ENCODE measurements at regions not wholly inside any gene's neighbourhood (a gene's known extent, or its start where the extent isn't known, plus 50 kb on each side); places are given as distances from the start of the nearest gene placed in this dataset.

DNA sequence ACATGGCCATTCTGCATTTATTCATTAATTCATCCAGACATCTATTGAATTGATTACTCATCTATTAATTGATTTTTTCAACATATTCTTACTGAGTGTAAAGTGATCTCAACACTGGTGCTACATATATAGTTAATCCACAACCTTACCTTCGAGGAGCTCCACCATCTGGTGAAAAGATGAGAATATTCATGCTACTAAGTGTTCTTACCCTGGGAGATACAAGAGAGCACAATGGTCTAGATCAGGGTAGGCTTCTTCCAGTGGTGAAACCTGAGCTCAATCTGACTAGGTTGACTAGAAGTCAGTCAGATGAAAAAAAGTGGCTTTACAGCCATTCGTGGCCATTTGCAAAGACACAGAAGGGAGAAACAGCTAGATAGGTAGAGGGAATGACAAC, 507.4 kb downstream of the ANKRD7 start:
- Histone ChIP-seq H3K36me3 (no peaks in the 10 kb centered on the region), H3K9me3 (no peaks in the 10 kb centered on the region), H3K4me3 (no peak overlapping the region), H3K27ac (no peak overlapping the region), H3K27me3 (no peaks in the 10 kb centered on the region), H3K4me1 (no peaks in the 10 kb centered on the region)
- intact Hi-C loops (cut with DNase I; ENCODE audit: low total_unique reads), result no loop called here
- no peak for TF ChIP-seq POLR2A (IDR thresholded peaks at IDR 0.05)
- TF ChIP-seq, protein P1, sequence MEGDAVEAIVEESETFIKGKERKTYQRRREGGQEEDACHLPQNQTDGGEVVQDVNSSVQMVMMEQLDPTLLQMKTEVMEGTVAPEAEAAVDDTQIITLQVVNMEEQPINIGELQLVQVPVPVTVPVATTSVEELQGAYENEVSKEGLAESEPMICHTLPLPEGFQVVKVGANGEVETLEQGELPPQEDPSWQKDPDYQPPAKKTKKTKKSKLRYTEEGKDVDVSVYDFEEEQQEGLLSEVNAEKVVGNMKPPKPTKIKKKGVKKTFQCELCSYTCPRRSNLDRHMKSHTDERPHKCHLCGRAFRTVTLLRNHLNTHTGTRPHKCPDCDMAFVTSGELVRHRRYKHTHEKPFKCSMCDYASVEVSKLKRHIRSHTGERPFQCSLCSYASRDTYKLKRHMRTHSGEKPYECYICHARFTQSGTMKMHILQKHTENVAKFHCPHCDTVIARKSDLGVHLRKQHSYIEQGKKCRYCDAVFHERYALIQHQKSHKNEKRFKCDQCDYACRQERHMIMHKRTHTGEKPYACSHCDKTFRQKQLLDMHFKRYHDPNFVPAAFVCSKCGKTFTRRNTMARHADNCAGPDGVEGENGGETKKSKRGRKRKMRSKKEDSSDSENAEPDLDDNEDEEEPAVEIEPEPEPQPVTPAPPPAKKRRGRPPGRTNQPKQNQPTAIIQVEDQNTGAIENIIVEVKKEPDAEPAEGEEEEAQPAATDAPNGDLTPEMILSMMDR (IDR thresholded peaks at IDR 0.05), result no peak
- DNase-seq, result no peak

GRCh38 chr7:118734541-118734940, 510.0 kb downstream of the ANKRD7 start:
- TF ChIP-seq POLR2A (IDR thresholded peaks at IDR 0.05), result no peak
- TF ChIP-seq, protein P1 (IDR thresholded peaks at IDR 0.05), result no peak
- intact Hi-C loops (cut with DNase I; ENCODE audit: low total_unique reads), result no loop called here
- DNase-seq, result no peak
- Histone ChIP-seq H3K36me3 (no peaks in the 10 kb centered on the region), H3K27ac (no peak overlapping the region), H3K4me1 (no peaks in the 10 kb centered on the region), H3K27me3 (no peaks in the 10 kb centered on the region), H3K9me3 (no peaks in the 10 kb centered on the region), H3K4me3 (no peak overlapping the region)

GRCh38 chr7:118735441-118735840, 510.9 kb downstream of the ANKRD7 start:
- H3K9me3 ChIP-seq, result no peaks in the 10 kb centered on the region
- H3K27me3 ChIP-seq, result no peaks in the 10 kb centered on the region
- no peak overlapping the region for H3K4me3 ChIP-seq
- no peak for DNase-seq
- intact Hi-C loops (cut with DNase I; ENCODE audit: low total_unique reads), result no loop called here
- H3K27ac ChIP-seq, result no peak overlapping the region
- no peaks in the 10 kb centered on the region for H3K36me3 ChIP-seq
- no peak for TF ChIP-seq POLR2A (IDR thresholded peaks at IDR 0.05)
- TF ChIP-seq, protein P1 (IDR thresholded peaks at IDR 0.05), result no peak
- no peaks in the 10 kb centered on the region for H3K4me1 ChIP-seq

- no peaks in the 10 kb centered on the region for H3K27me3 ChIP-seq
- DNase-seq, result no peak
- no peaks in the 10 kb centered on the region for H3K9me3 ChIP-seq
- no peaks in the 10 kb centered on the region for H3K4me1 ChIP-seq
- H3K27ac ChIP-seq, result no peak overlapping the region
- intact Hi-C loops (cut with DNase I; ENCODE audit: low total_unique reads), result no loop called here
- no peak for TF ChIP-seq POLR2A (IDR thresholded peaks at IDR 0.05)
- TF ChIP-seq, protein P1 (IDR thresholded peaks at IDR 0.05), result no peak
- H3K4me3 ChIP-seq, result no peak overlapping the region
- no peaks in the 10 kb centered on the region for H3K36me3 ChIP-seq
Observed at GRCh38 chr7:118737935-118738334, 513.4 kb downstream of the ANKRD7 start.

DNA sequence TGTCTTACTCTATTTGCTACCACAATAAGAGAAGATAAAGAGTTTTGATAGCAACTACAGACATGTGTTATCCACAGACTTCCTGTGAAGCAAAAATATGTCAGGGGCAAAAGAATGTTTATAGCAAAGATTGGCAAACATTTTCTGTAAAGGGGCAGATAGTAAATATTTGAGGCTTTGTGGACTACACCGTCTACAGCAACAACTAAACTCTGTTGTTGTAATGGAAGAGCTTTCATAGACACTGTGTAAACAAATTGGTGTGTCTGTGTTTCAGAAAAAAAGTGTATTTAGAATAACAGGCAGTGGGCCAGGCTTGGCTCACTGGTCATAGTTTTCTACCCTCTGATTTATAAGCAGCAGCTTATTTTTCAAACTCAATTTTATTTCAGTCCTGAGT, 521.4 kb downstream of the ANKRD7 start:
- Histone ChIP-seq H3K36me3 (no peaks in the 10 kb centered on the region), H3K9me3 (no peaks in the 10 kb centered on the region), H3K4me3 (no peak overlapping the region), H3K27me3 (no peaks in the 10 kb centered on the region), H3K4me1 (no peaks in the 10 kb centered on the region), H3K27ac (no peak overlapping the region)
- no peak for DNase-seq
- intact Hi-C loops (cut with DNase I; ENCODE audit: low total_unique reads), result no loop called here
- TF ChIP-seq POLR2A (IDR thresholded peaks at IDR 0.05), result no peak
- TF ChIP-seq, protein P1 (IDR thresholded peaks at IDR 0.05), result no peak
